ENCODE measurements at regions not wholly inside any gene's neighbourhood (a gene's known extent, or its start where the extent isn't known, plus 50 kb on each side); places are given as distances from the start of the nearest gene placed in this dataset.

DNA sequence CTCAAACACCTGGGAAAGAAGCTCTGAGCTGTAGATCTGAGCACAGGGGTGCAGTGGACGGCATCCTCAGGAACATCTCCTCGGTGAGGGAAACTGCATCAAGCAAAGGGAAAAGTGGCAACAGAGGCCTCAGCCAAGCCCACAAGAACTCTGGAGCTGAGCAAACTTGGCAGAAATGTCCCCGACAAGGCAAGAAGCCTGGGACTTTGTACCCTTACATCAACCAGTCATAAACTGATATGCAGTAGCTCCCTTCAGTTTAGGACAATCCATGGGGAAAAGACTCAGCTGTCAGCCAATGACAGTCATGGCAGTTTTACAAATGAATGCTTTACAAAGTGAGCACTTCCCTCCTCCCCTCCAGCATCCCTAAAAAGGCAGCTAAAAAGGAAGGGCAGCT lies 210.0 kb upstream of the DYNLRB2 start:
- H3K27ac ChIP-seq: no peak overlapping the region

DNA sequence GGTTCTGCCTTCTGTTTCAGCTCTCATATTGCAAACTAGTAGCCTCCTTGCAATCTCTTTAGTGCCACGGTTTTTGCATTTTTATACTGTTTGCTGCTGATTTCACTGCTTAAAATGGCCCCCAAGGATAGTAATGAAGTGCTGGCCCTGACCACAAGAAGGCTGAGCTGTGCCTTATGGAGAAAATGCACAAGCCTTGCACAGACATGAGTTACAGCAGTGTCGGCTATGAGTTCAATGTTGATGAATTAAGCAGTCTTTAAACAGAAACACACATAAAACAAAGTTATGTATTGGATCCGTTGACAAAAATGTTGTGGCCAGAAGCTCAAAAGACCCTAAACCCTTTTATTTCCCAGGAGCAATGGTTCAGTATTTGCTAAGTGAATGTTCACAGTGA lies 210.6 kb upstream of the DYNLRB2 start:
- intact Hi-C loops (cut with DNase I): no loop called here
- no peak for ATAC-seq

More for the DNA sequence above, 210.0 kb upstream of the DYNLRB2 start:
- Histone ChIP-seq H3K36me3 (no peaks in the 10 kb centered on the region), H3K4me1 (no peaks in the 10 kb centered on the region), H3K4me3 (no peak overlapping the region), H3K9me3 (no peaks in the 10 kb centered on the region), H3K27me3 (no peaks in the 10 kb centered on the region)
- ATAC-seq (no peak), DNase-seq (no peak)
- intact Hi-C loops (cut with DNase I): no loop called here
- TF ChIP-seq, protein P1, sequence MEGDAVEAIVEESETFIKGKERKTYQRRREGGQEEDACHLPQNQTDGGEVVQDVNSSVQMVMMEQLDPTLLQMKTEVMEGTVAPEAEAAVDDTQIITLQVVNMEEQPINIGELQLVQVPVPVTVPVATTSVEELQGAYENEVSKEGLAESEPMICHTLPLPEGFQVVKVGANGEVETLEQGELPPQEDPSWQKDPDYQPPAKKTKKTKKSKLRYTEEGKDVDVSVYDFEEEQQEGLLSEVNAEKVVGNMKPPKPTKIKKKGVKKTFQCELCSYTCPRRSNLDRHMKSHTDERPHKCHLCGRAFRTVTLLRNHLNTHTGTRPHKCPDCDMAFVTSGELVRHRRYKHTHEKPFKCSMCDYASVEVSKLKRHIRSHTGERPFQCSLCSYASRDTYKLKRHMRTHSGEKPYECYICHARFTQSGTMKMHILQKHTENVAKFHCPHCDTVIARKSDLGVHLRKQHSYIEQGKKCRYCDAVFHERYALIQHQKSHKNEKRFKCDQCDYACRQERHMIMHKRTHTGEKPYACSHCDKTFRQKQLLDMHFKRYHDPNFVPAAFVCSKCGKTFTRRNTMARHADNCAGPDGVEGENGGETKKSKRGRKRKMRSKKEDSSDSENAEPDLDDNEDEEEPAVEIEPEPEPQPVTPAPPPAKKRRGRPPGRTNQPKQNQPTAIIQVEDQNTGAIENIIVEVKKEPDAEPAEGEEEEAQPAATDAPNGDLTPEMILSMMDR (IDR thresholded peaks at IDR 0.05): no peak

DNA sequence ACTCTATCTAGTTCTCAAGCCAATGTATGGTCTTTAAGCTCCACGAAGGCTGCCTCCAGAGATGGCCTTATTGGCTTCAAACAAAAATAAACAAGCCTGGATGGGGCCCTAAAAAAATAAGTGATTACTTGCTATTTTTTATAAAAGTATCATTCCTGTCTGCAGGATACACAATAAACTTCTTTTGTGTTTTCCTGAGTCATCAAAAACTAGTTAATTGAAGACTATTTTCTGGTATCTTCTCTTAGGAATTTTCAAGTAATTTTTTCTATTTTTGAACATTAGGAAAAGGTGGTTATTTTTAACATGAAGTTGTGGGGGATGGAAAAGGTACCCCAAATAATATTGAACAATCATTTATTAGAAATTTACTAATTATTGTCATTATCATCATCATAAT lies 213.1 kb upstream of the DYNLRB2 start:
- H3K4me1 ChIP-seq: no peaks in the 10 kb centered on the region
- DNase-seq (no peak), ATAC-seq (no peak)
- TF ChIP-seq, protein P1 (IDR thresholded peaks at IDR 0.05): no peak
- no peak overlapping the region for H3K27ac ChIP-seq
- no peaks in the 10 kb centered on the region for H3K27me3 ChIP-seq
- no peak overlapping the region for H3K4me3 ChIP-seq
- no peaks in the 10 kb centered on the region for H3K9me3 ChIP-seq
- intact Hi-C loops (cut with DNase I): no loop called here
- H3K36me3 ChIP-seq: no peaks in the 10 kb centered on the region

More for the DNA sequence above, 210.6 kb upstream of the DYNLRB2 start:
- Histone ChIP-seq H3K36me3 (no peaks in the 10 kb centered on the region), H3K27ac (no peak overlapping the region), H3K4me1 (no peaks in the 10 kb centered on the region), H3K9me3 (no peaks in the 10 kb centered on the region), H3K4me3 (no peak overlapping the region), H3K27me3 (no peaks in the 10 kb centered on the region)
- no peak for DNase-seq
- TF ChIP-seq, protein P1 (IDR thresholded peaks at IDR 0.05): no peak

DNA sequence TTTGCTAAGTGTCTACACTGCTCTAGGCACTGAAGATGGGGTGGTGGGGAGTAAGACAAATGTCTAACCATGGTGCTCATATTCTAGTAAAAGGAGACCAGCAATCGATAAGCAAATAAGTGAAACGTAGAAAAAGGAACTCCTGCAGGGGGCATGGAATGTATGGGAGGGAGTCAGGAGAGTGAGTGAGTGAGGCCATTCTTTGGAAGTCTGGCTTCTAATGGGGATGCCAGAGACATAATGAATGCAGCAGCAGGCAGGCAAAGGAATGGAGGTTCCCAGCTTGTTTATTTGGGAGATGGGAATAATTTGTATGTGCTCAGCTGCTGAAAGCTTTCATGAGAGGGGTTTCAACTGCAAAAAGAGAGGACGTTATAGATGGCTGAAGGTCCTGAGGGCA lies 216.4 kb upstream of the DYNLRB2 start:
- ATAC-seq: no peak

DNA sequence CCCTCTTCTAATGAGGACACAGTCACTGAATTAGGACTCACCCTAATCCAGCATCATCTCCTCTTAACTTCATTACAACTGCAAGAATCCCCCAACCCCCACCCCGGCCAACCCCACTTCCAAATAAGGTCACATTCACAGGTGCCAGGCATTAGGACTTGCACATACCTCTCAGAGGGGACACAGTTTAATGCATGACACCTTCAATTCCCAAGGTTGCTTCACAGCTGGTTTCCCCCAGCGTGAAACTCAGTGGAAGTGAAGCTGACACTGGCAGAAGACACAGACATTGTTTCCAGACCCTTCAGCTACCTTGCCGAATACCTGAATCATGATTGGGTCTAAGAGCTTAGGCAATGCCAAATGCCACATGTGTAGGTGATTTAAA lies 217.0 kb upstream of the DYNLRB2 start:
- Histone ChIP-seq H3K36me3 (no peaks in the 10 kb centered on the region), H3K9me3 (no peaks in the 10 kb centered on the region), H3K4me1 (no peaks in the 10 kb centered on the region), H3K27ac (no peak overlapping the region), H3K4me3 (no peak overlapping the region), H3K27me3 (no peaks in the 10 kb centered on the region)
- intact Hi-C loops (cut with DNase I): no loop called here
- TF ChIP-seq, protein P1 (IDR thresholded peaks at IDR 0.05): no peak
- ATAC-seq: no peak
- DNase-seq: no peak

More for the DNA sequence above, 216.4 kb upstream of the DYNLRB2 start:
- no peak for DNase-seq
- intact Hi-C loops (cut with DNase I): no loop called here
- no peaks in the 10 kb centered on the region for H3K27me3 ChIP-seq
- no peaks in the 10 kb centered on the region for H3K36me3 ChIP-seq
- H3K27ac ChIP-seq: no peak overlapping the region
- no peaks in the 10 kb centered on the region for H3K4me1 ChIP-seq
- TF ChIP-seq, protein P1 (IDR thresholded peaks at IDR 0.05): no peak
- H3K4me3 ChIP-seq: no peak overlapping the region
- H3K9me3 ChIP-seq: no peaks in the 10 kb centered on the region

DNA sequence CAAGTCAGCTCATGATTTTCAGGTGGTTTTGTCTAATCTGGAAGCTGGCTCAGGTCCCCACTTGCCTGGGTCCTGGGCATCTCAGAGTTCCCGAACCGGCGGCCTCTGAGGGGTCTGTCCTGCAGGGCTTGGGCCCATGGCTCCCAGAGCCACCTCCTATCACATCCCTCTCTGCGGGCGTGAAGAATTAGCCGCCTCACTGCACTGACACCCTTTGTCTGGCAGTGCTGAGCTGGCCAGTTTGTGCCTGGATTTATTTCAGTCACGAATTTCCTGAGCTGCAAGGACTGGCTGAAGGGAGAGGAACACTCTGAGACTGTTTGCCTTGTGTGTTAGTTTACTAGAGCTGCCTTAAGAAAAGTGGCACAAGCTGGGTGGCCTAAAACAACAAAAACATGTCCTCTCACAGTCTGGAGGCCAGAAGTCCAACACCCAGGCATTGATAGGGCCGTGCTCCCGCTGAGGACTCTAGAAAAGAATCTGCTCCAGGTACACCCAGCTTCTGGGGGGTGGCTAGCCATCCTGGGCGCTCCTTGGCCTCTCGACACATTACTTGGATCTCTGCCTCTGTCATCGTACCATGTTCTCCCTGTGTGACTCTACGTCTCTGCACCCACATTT lies 217.5 kb upstream of the DYNLRB2 start:
- Histone ChIP-seq H3K9me3 (no peaks in the 10 kb centered on the region), H3K4me3 (no peak overlapping the region), H3K4me1 (no peaks in the 10 kb centered on the region), H3K27ac (no peak overlapping the region), H3K36me3 (no peaks in the 10 kb centered on the region), H3K27me3 (no peaks in the 10 kb centered on the region)
- intact Hi-C loops (cut with DNase I): no loop called here
- DNase-seq (no peak), ATAC-seq (no peak)
- TF ChIP-seq, protein P1 (IDR thresholded peaks at IDR 0.05): no peak

All from upper lobe of right lung (tissue), 1 donor.